Gastroesophageal sphincter (tissue), 4 donors: ENCODE measurements at regions not wholly inside any gene's neighbourhood (a gene's known extent, or its start where the extent isn't known, plus 50 kb on each side); places are given as distances from the start of the nearest gene placed in this dataset.

ENCODE experiments used
- ATAC-seq: fragments of 150-250 bp; one replicate; pipeline ENCODE4 v1.9.1; 2016; ENCODE audit warnings: mild to moderate bottlenecking, moderate library complexity
- H3K27ac ChIP-seq, 4 donors: fragments of 200-600 bp; sonication (generic) in 3 of 4; 1 replicate in 3 of 4; 2 replicates in 1 of 4; pipeline ENCODE4 v1.5.1; 2016 to 2019
- H3K27me3 ChIP-seq: fragments of 200-600 bp; sonication (generic); one replicate; pipeline ENCODE4 v1.5.1; 2019
- H3K36me3 ChIP-seq, 2 donors: fragments of 200-600 bp; sonication (generic); one replicate each; pipeline ENCODE4 v1.5.1; 2019; ENCODE audit warnings: control low read depth in 1 of 2
- H3K4me1 ChIP-seq, 3 donors: fragments of 200-600 bp; sonication (generic); 1 replicate in 2 of 3; 2 replicates in 1 of 3; pipeline ENCODE4 v1.5.1; 2016 to 2019; ENCODE audit warnings: control low read depth in 2 of 3
- H3K4me3 ChIP-seq, 2 donors: fragments of 200-600 bp; sonication (generic); one replicate each; pipeline ENCODE4 v1.5.1; 2019; ENCODE audit warnings: mild to moderate bottlenecking in 1 of 2, moderate library complexity in 1 of 2
- H3K9me3 ChIP-seq, 3 donors: fragments of 200-600 bp; sonication (generic); one replicate each; pipeline ENCODE4 v1.5.1; 2017 to 2019; ENCODE audit warnings: control low read depth in 2 of 3
- EP300 ChIP-seq: sonication (generic); formaldehyde crosslinking; IDR thresholded peaks from one replicate; pipeline ENCODE4 v1.6.1; 2017; ENCODE audit warnings: antibody characterized with exemption, mild to moderate bottlenecking
- POLR2A ChIP-seq, 2 donors: fragments of 450-650 bp; IDR thresholded peaks; one replicate each; pipeline ENCODE4 v1.6.1; 2017; ENCODE audit warnings: antibody characterized with exemption in 2 of 2, mild to moderate bottlenecking in 2 of 2, moderate library complexity in 1 of 2
- POLR2AphosphoS5 ChIP-seq: sonication (generic); formaldehyde crosslinking; IDR thresholded peaks from one replicate; pipeline ENCODE4 v1.6.1; 2017; ENCODE audit warnings: antibody characterized with exemption
- WGBS, 2 donors: methylation state at CpG; one replicate each; pipeline ENCODE4 v1.1.5; 2018; ENCODE audit warnings: low coverage in 1 of 2; 5-methylcytosine and 5-hydroxymethylcytosine counted together
- TF ChIP-seq, protein P1 (sequence below), 4 experiments: fragments of 200-600 bp in 2 of 4; fragments of 450-650 bp in 2 of 4; sonication (generic) in 1 of 4; IDR thresholded peaks; one replicate each; pipeline ENCODE4 v1.5.1; 2017 to 2019; ENCODE audit warnings: antibody characterized with exemption in 4 of 4, mild to moderate bottlenecking in 2 of 4, moderate library complexity in 2 of 4

- Histone ChIP-seq H3K4me3 (no peak overlapping the region), H3K9me3 (no peaks in the 10 kb centered on the region), H3K4me1 (no peaks in the 10 kb centered on the region), H3K27ac (no peak overlapping the region), H3K36me3 (no peaks in the 10 kb centered on the region), H3K27me3 (no peaks in the 10 kb centered on the region)
- TF ChIP-seq EP300 (no peak), POLR2A (IDR thresholded peaks at IDR 0.05) (no peak), POLR2AphosphoS5 (no peak)
- TF ChIP-seq, protein P1, sequence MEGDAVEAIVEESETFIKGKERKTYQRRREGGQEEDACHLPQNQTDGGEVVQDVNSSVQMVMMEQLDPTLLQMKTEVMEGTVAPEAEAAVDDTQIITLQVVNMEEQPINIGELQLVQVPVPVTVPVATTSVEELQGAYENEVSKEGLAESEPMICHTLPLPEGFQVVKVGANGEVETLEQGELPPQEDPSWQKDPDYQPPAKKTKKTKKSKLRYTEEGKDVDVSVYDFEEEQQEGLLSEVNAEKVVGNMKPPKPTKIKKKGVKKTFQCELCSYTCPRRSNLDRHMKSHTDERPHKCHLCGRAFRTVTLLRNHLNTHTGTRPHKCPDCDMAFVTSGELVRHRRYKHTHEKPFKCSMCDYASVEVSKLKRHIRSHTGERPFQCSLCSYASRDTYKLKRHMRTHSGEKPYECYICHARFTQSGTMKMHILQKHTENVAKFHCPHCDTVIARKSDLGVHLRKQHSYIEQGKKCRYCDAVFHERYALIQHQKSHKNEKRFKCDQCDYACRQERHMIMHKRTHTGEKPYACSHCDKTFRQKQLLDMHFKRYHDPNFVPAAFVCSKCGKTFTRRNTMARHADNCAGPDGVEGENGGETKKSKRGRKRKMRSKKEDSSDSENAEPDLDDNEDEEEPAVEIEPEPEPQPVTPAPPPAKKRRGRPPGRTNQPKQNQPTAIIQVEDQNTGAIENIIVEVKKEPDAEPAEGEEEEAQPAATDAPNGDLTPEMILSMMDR (IDR thresholded peaks at IDR 0.05) = no peak
- no peak for ATAC-seq
These were observed 200.0 kb downstream of the AASDHPPT start for GRCh38 chr11:106277484-106277883.

DNA sequence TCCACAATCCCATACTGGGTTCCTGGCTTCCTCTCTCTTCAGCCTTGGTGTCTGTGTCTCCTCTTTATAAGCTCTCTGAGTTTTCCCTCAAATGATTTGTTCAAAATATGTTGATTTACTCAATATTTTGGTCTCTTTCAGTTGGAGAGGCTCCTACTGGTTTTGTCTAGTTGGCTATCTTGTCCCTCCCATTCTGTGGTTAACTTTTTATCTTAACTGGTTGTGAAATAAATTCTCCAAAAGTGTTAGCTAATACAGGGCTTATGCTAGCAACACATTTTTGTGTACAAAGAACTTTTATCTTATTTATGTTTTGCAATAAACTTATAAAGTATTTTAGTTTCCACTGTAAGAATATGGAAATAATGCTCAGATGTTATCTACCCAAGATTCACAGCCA, 200.9 kb downstream of the AASDHPPT start:
- no peak for ATAC-seq
- TF ChIP-seq POLR2A (IDR thresholded peaks at IDR 0.05) = no peak
- TF ChIP-seq POLR2AphosphoS5 = no peak
- TF ChIP-seq EP300 = no peak

GRCh38 chr11:106280036-106280435, 202.6 kb downstream of the AASDHPPT start:
- TF ChIP-seq POLR2A (IDR thresholded peaks at IDR 0.05) = no peak
- no peak for TF ChIP-seq EP300
- TF ChIP-seq, protein P1 (IDR thresholded peaks at IDR 0.05) = no peak
- TF ChIP-seq POLR2AphosphoS5 = no peak
- Histone ChIP-seq H3K27me3 (no peaks in the 10 kb centered on the region), H3K36me3 (no peaks in the 10 kb centered on the region), H3K4me3 (no peak overlapping the region), H3K27ac (no peak overlapping the region), H3K4me1 (no peaks in the 10 kb centered on the region), H3K9me3 (no peaks in the 10 kb centered on the region)
- 9 to 15% methylated on average over 1 of the region's 1 CpG for WGBS, 2 donors
- no peak for ATAC-seq

More for the DNA sequence above, 200.9 kb downstream of the AASDHPPT start:
- Histone ChIP-seq H3K4me3 (no peak overlapping the region), H3K9me3 (no peaks in the 10 kb centered on the region), H3K36me3 (no peaks in the 10 kb centered on the region), H3K27me3 (no peaks in the 10 kb centered on the region), H3K27ac (no peak overlapping the region), H3K4me1 (no peaks in the 10 kb centered on the region)

DNA sequence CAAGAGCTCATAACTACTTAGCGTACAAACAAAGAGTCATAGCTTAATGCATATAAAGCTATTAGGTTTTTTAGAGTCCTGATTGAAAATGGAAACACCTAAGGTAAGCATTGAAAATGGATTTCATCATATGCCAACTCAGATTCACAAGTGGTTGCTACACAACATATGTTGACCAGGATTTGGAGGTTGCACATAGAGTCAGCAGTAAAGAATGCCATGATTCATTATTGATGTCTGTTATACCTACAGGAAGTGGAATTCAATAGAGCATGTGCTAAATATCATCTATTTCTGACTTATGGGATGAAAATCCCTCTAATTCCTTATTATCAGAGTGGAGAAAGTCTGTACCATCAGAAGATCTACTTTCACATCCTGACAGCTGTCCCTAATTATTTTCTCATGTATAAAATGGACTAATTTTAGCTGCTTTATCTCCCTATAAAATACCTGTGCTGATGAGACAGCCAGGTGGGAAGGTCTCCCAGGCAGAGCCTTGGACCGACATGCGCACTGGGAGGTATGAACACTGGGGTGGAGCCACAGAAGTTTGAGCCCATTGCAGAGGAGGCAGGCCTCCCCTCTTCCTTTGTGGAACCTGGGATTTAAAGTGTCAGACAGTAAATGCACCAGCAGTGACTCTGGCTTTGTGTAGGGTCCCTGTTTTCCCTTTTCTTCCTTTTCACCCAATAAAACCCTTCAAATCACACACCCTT, 204.2 kb downstream of the AASDHPPT start:
- Histone ChIP-seq H3K27me3 (no peaks in the 10 kb centered on the region), H3K36me3 (no peaks in the 10 kb centered on the region), H3K27ac (no peak overlapping the region), H3K4me1 (no peaks in the 10 kb centered on the region), H3K9me3 (no peaks in the 10 kb centered on the region), H3K4me3 (no peak overlapping the region)
- TF ChIP-seq, protein P1 (IDR thresholded peaks at IDR 0.05) = no peak
- TF ChIP-seq EP300 (no peak), POLR2AphosphoS5 (no peak), POLR2A (IDR thresholded peaks at IDR 0.05) (no peak)
- ATAC-seq = no peak
- 83 to 93% methylated on average over 1 to 3 of the region's 3 CpGs for WGBS, 2 donors

DNA sequence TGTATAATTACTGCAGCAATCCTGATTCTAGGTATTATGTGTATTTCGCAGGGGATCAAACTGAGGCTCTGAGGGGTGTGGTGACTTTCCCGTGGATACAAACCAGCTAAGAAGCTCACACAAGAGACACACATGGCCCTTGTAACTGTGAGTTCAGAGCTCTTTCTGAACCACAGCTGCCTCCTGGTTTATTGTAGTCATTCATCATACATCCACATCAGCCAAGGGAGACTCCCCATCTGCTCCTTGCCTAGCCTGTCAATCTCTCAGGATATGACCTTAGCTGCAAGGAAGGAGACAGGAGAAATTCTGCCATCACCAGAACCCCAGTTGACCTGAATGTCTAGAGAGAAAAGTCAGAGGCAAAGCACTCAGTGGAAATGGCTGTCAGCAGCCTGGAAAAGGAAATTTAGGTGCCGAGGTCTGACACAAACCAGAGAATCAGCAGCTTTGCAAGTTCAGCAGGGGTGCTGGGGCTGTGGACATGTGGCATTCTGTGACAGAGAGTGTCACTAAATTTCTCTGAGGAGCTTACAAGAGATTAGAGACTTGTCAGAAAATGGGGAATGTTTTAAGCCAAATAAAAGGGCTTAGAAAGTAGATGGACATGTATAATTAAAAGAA, 209.5 kb downstream of the AASDHPPT start:
- no peaks in the 10 kb centered on the region for H3K36me3 ChIP-seq
- TF ChIP-seq POLR2A (IDR thresholded peaks at IDR 0.05) (no peak), POLR2AphosphoS5 (no peak), EP300 (no peak)
- TF ChIP-seq, protein P1 (IDR thresholded peaks at IDR 0.05) = no peak
- H3K27me3 ChIP-seq = no peaks in the 10 kb centered on the region
- H3K4me3 ChIP-seq = no peak overlapping the region
- WGBS, 2 donors = 27 to 83% methylated on average over 2 to 3 of the region's 3 CpGs
- no peak overlapping the region for H3K27ac ChIP-seq
- no peaks in the 10 kb centered on the region for H3K4me1 ChIP-seq
- no peaks in the 10 kb centered on the region for H3K9me3 ChIP-seq
- no peak for ATAC-seq
